ENCODE measurements at regions not wholly inside any gene's neighbourhood (a gene's known extent, or its start where the extent isn't known, plus 50 kb on each side); places are given as distances from the start of the nearest gene placed in this dataset.

GRCh38 chr3:105956306-105956705 is 87.5 kb upstream of the CBLB start:
- no peak for TF ChIP-seq CTCF (conservative IDR thresholded peaks at IDR 0.05; ENCODE audit: low read length)
- no peak for TF ChIP-seq EZH2phosphoT487 (IDR thresholded peaks at IDR 0.05; ENCODE audit: borderline replicate concordance)
